Pancreas (tissue), 10 donors: ENCODE measurements at regions not wholly inside any gene's neighbourhood (a gene's known extent, or its start where the extent isn't known, plus 50 kb on each side); places are given as distances from the start of the nearest gene placed in this dataset.

Experiments
- ATAC-seq, 4 donors: fragments of 200-7000 bp; cut with Tn5 transposase; one replicate each; pipeline versions ENCODE4 v1.8.0 to v1.9.1; 2020; ENCODE audit warnings: mild to moderate bottlenecking in 4 of 4, moderate library complexity in 4 of 4
- DNase-seq, 6 donors: peaks; one replicate each; pipeline ENCODE4 v3.0.0-alpha.2; 2020
- FAIRE-seq: peaks from 2 replicates; lab custom pipeline; 2012; peaks lifted over from hg19 to GRCh38; lab: Jason Lieb, UNC
- H3K27ac ChIP-seq, 4 donors: fragments of 200-600 bp; sonication (generic); 1 replicate in 3 of 4; 2 replicates in 1 of 4; pipeline versions ENCODE4 v1.5.0 to v1.8.0; 2020
- H3K27me3 ChIP-seq, 4 donors: fragments of 200-600 bp; one replicate each; pipeline ENCODE4 v1.8.0; 2021
- H3K36me3 ChIP-seq, 3 donors: fragments of 200-600 bp; sonication (generic) in 1 of 3; one replicate each; pipeline versions ENCODE4 v1.5.0 to v1.8.0; 2020 to 2021
- H3K4me1 ChIP-seq, 3 donors: fragments of 200-600 bp; one replicate each; pipeline ENCODE4 v1.8.0; 2021
- H3K4me3 ChIP-seq, 4 donors: fragments of 200-600 bp; sonication (generic) in 2 of 4; one replicate each; pipeline versions ENCODE4 v1.5.0 to v1.8.0; 2020 to 2021
- H3K9me3 ChIP-seq, 4 donors: fragments of 200-600 bp; one replicate each; pipeline ENCODE4 v1.8.0; 2021
- WGBS, 2 donors: extraction: QIAGEN DNeasy Blood & Tissue Kit; methylation state at CpG; one replicate each; pipeline ENCODE4 v1.1.7; 2013; 5-methylcytosine and 5-hydroxymethylcytosine counted together
- intact Hi-C, 3 donors: fragments of 100-400 bp; cut with DNase I; formaldehyde crosslinking; loops; one replicate each; pipeline versions ENCODE4 v1.11.1 to v1.14.2; 2022
- TF ChIP-seq, protein P1 (sequence below), 4 donors: fragments of 200-600 bp; sonication (generic) in 3 of 4; IDR thresholded peaks; one replicate each; pipeline versions ENCODE4 v1.5.0 to v1.8.0; 2021; ENCODE audit warnings: antibody characterized with exemption in 4 of 4
- donor health status: healthy with polysubstance abuse.
- donor health status: DM: no; HTN: no; CAD: no; lungs with moderate emphysema.
- donor health status: DM: no; HTN: no; CAD: no.
- donor health status: control.
- donor health status: control.
- donor health status: Bipolar disorder and iron deficiency.
- donor health status: DM: yes; HTN: yes; CAD: no.
- donor health status: DM: no; HTN: no; CAD: no.
- donor health status: DM: no; HTN: no; CAD: no.
- donor health status: DM: yes; HTN: yes; CAD: no.

DNA sequence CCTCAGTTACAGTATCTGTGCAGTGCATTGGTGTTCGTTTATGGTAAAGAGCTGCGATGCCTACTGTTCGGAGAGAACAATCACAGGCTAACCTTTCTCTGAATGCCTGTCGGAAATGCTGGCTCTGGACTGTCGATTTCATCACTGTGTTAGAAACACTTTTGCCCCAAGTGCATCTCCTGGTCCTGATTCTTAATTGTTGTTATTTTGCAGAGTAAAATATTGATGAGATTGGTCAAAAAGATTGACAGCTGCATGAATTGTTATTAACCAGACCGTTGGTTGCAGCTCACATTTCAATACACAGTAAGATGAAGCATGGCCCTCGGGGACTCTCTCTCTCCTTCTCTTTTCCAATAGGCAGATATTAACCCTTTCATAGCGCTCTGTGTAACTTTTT lies 557.4 kb upstream of the ADARB2 start:
- no peak overlapping the region for H3K4me3 ChIP-seq
- no peak overlapping the region for H3K27ac ChIP-seq
- peaks cover 0 to 4% (median 0%) of the 10 kb centered on the region in 4 donors for H3K27me3 ChIP-seq
- no peak for DNase-seq
- FAIRE-seq: no peak
- H3K4me1 ChIP-seq: no peaks in the 10 kb centered on the region
- intact Hi-C loops: no loop called here
- H3K36me3 ChIP-seq: no peaks in the 10 kb centered on the region
- WGBS, 2 donors: 41 to 42% methylated on average over 8 of the region's 8 CpGs
- no peak for ATAC-seq
- TF ChIP-seq, protein P1, sequence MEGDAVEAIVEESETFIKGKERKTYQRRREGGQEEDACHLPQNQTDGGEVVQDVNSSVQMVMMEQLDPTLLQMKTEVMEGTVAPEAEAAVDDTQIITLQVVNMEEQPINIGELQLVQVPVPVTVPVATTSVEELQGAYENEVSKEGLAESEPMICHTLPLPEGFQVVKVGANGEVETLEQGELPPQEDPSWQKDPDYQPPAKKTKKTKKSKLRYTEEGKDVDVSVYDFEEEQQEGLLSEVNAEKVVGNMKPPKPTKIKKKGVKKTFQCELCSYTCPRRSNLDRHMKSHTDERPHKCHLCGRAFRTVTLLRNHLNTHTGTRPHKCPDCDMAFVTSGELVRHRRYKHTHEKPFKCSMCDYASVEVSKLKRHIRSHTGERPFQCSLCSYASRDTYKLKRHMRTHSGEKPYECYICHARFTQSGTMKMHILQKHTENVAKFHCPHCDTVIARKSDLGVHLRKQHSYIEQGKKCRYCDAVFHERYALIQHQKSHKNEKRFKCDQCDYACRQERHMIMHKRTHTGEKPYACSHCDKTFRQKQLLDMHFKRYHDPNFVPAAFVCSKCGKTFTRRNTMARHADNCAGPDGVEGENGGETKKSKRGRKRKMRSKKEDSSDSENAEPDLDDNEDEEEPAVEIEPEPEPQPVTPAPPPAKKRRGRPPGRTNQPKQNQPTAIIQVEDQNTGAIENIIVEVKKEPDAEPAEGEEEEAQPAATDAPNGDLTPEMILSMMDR (IDR thresholded peaks at IDR 0.05): no peak
- H3K9me3 ChIP-seq: no peaks in the 10 kb centered on the region

DNA sequence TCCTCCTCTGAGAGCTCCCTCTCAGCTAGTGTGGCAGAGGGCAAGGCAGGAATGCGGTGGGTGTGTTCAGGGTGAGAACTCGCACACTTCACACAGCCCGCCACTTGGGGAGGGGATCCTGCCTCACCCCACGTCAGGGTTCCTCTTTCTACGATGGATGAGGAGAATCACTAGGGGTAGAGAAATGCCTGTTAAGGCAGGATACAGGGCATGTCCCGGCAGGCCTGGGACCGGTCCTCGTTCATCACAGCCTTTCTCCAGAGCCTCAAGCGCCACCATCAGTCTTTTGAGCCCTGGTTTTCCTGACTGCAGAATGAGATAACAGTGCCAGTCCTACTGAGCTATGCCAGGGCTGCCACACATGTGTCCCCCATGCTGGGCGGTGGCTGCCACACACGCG lies 546.7 kb upstream of the ADARB2 start:
- TF ChIP-seq, protein P1 (IDR thresholded peaks at IDR 0.05): no peak
- DNase-seq (no peak), ATAC-seq (no peak), FAIRE-seq (no peak)
- Histone ChIP-seq H3K4me1 (no peaks in the 10 kb centered on the region), H3K27me3 (no peaks in the 10 kb centered on the region), H3K36me3 (no peaks in the 10 kb centered on the region), H3K27ac (no peak overlapping the region), H3K9me3 (no peaks in the 10 kb centered on the region), H3K4me3 (no peak overlapping the region)
- WGBS, 2 donors: 47 to 61% methylated on average over 12 of the region's 12 CpGs
- intact Hi-C loops: no loop called here

- intact Hi-C loops: no loop called here
- 46 to 54% methylated on average over 7 of the region's 7 CpGs for whole genome bisulfite sequencing, 2 donors
- FAIRE-seq (no peak), DNase-seq (no peak), ATAC-seq (no peak)
- no peak overlapping the region for H3K27ac ChIP-seq
- no peaks in the 10 kb centered on the region for H3K4me1 ChIP-seq
- H3K27me3 ChIP-seq: no peaks in the 10 kb centered on the region
- H3K9me3 ChIP-seq: no peaks in the 10 kb centered on the region
- H3K4me3 ChIP-seq: no peak overlapping the region
- TF ChIP-seq, protein P1 (IDR thresholded peaks at IDR 0.05): no peak
- H3K36me3 ChIP-seq: no peaks in the 10 kb centered on the region
These were observed 544.9 kb upstream of the ADARB2 start for GRCh38 chr10:2282202-2282601.

DNA sequence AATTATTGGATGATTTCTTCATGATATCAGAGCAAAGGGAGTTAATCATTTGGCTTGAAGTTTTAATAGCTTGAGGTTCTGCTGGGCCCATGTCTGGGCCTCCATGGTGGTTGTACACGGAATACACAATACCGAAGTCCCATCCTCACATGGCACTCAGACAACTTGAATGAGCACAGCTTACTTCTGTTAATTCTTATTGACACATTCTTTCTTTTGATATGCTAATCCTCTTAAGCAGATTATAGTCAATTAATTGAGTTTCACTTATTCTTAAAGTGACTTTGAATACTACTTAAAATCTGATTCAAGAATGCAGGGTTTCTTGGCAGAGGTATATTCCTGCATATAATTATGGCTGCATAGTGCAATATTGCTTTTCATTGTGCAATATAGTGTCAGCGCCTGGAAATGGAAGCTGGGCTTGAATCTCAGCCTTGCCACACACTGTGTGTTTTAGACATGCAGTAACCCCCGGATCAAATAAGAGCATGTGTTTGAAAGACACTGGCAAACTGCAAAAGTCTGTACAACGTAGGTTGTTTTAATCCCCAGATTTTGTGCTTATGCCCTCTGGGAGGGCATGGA lies 543.5 kb upstream of the ADARB2 start:
- Histone ChIP-seq H3K4me3 (no peak overlapping the region), H3K27ac (no peak overlapping the region), H3K4me1 (no peaks in the 10 kb centered on the region), H3K36me3 (no peaks in the 10 kb centered on the region), H3K9me3 (no peaks in the 10 kb centered on the region), H3K27me3 (no peaks in the 10 kb centered on the region)
- WGBS, 2 donors: 67 to 68% methylated on average over 5 of the region's 5 CpGs
- intact Hi-C loops: no loop called here
- no peak for FAIRE-seq
- DNase-seq: no peak
- TF ChIP-seq, protein P1 (IDR thresholded peaks at IDR 0.05): no peak
- ATAC-seq: no peak

GRCh38 chr10:2279711-2280110 lies 542.4 kb upstream of the ADARB2 start:
- TF ChIP-seq, protein P1 (IDR thresholded peaks at IDR 0.05): no peak
- FAIRE-seq: no peak
- no peak overlapping the region for H3K4me3 ChIP-seq

More at GRCh38 chr10:2279711-2280110, 542.4 kb upstream of the ADARB2 start:
- Histone ChIP-seq H3K36me3 (no peaks in the 10 kb centered on the region), H3K4me1 (no peaks in the 10 kb centered on the region), H3K27ac (no peak overlapping the region), H3K9me3 (no peaks in the 10 kb centered on the region), H3K27me3 (no peaks in the 10 kb centered on the region)
- ATAC-seq (no peak), DNase-seq (no peak)
- WGBS, 2 donors: 45 to 55% methylated on average over 4 of the region's 4 CpGs
- intact Hi-C loops: no loop called here
